K562 (cell line): ENCODE measurements at regions not wholly inside any gene's neighbourhood (a gene's known extent, or its start where the extent isn't known, plus 50 kb on each side); places are given as distances from the start of the nearest gene placed in this dataset.

Experiments
- ATAC-seq: fragments of 200-7000 bp; cut with Tn5 transposase; 3 replicates; pipeline ENCODE4 v1.9.1; 2020; ENCODE audit warnings: moderate library complexity
- BruUV-seq: library from RNA; stranded (reverse); fragments of 400-500 nt; replicated peaks from 2 replicates; lab custom pipeline; 2021; lab: Mats Ljungman, UMichigan
- CTCF ChIA-PET: fragments of 300-600 bp; formaldehyde crosslinking; extraction: SDS; loops from one replicate; lab custom pipeline; 2021; ENCODE audit warnings: low intra/inter-chr PET ratio; lab: Yijun Ruan, JAX
- POLR2A ChIA-PET: fragments of 300-600, 350-650 bp; sonication (Branson Sonifier 250); formaldehyde crosslinking; extraction: SDS; loops from one replicate; lab custom pipeline; 2021; ENCODE audit warnings: antibody characterized with exemption, inconsistent platforms; lab: Yijun Ruan, JAX
- DNase-seq, 4 experiments: peaks; one replicate each; pipeline versions ENCODE4 v3.0.0 to v3.0.0-alpha.2; 2011 to 2018; ENCODE audit warnings: low spot score in 3 of 4, mixed read lengths in 3 of 4; ENCODE audit errors: extremely low read depth in 1 of 4
- FAIRE-seq: peaks from 2 replicates; lab custom pipeline; 2011; peaks lifted over from hg19 to GRCh38; lab: Jason Lieb, UNC
- H2AFZ ChIP-seq: 2 replicates; pipeline ENCODE4 v1.6.0; 2011; ENCODE audit warnings: low read depth, low read length, control low read depth, inconsistent platforms
- H3K27ac ChIP-seq: fragments of 200-600 bp; 3 replicates; pipeline ENCODE4 v1.8.0; 2011; ENCODE audit warnings: low read depth, mild to moderate bottlenecking, control low read depth, inconsistent platforms, low read length, moderate library complexity, mixed read lengths; ENCODE audit errors: extremely low read depth
- H3K27me3 ChIP-seq, 2 experiments: fragments of 300-600 bp in 1 of 2; 2 replicates in 1 of 2; 3 replicates in 1 of 2; pipeline versions ENCODE4 v1.6.0 to v1.8.0; 2011; ENCODE audit warnings: inconsistent platforms in 2 of 2, low read length in 2 of 2, mild to moderate bottlenecking in 1 of 2, mixed read lengths in 1 of 2, moderate library complexity in 1 of 2; ENCODE audit not compliant: control insufficient read depth in 2 of 2, insufficient read depth in 2 of 2
- H3K36me3 ChIP-seq: fragments of 300-600 bp; 3 replicates; pipeline ENCODE4 v1.8.0; 2011; ENCODE audit warnings: mild to moderate bottlenecking, low read length, inconsistent platforms; ENCODE audit not compliant: control insufficient read depth, insufficient read depth
- H3K4me1 ChIP-seq, 2 experiments: fragments of 200-600 bp in 1 of 2; replicated peaks in 1 of 2; 2 replicates in 1 of 2; 3 replicates in 1 of 2; pipeline versions ENCODE4 v1.5.1 to v1.8.0; 2011; ENCODE audit warnings: inconsistent platforms in 2 of 2, low read length in 2 of 2, mild to moderate bottlenecking in 1 of 2, mixed read lengths in 1 of 2, moderate library complexity in 1 of 2; ENCODE audit not compliant: control insufficient read depth in 2 of 2, insufficient read depth in 2 of 2
- H3K4me2 ChIP-seq: 2 replicates; pipeline ENCODE4 v1.6.1; 2011; ENCODE audit warnings: low read length, control low read depth, inconsistent platforms, mixed read lengths; ENCODE audit not compliant: insufficient read depth
- H3K4me3 ChIP-seq: fragments of 200-600 bp; sonication (generic), shearing (Covaris generic); 2 replicates; pipeline ENCODE4 v1.5.1; 2016; ENCODE audit warnings: control low read depth, inconsistent platforms
- H3K79me2 ChIP-seq: fragments of 200-600 bp; 3 replicates; pipeline ENCODE4 v1.8.0; 2011; ENCODE audit warnings: low read length, inconsistent platforms; ENCODE audit not compliant: control insufficient read depth, insufficient read depth
- H3K9ac ChIP-seq, 2 experiments: 2 replicates each; pipeline versions ENCODE4 v1.6.0 to v1.6.1; 2011; ENCODE audit warnings: low read depth in 2 of 2, low read length in 2 of 2, control low read depth in 1 of 2, inconsistent platforms in 1 of 2, mild to moderate bottlenecking in 1 of 2, mixed read lengths in 1 of 2; ENCODE audit not compliant: insufficient read depth in 1 of 2
- H3K9me1 ChIP-seq: one replicate; pipeline ENCODE4 v1.6.0; 2011; ENCODE audit warnings: inconsistent platforms, mild to moderate bottlenecking, low read length, moderate library complexity; ENCODE audit not compliant: control insufficient read depth, insufficient read depth
- H3K9me3 ChIP-seq: replicated peaks from 2 replicates; pipeline ENCODE4 v1.5.1; 2011; ENCODE audit warnings: low read depth, low read length, inconsistent platforms; ENCODE audit not compliant: control insufficient read depth, insufficient read depth
- H4K20me1 ChIP-seq: replicated peaks from 2 replicates; pipeline ENCODE4 v1.6.1; 2011; ENCODE audit warnings: low read length, inconsistent platforms, mixed read lengths; ENCODE audit not compliant: control insufficient read depth, insufficient read depth
- CBFA2T3 ChIP-seq: fragments of 450-650 bp; IDR thresholded peaks from 2 replicates; pipeline ENCODE4 v1.6.1; 2017
- NCOR1 ChIP-seq: fragments of 450-650 bp; IDR thresholded peaks from 2 replicates; pipeline ENCODE4 v1.6.1; 2016; ENCODE audit warnings: mild to moderate bottlenecking, moderate library complexity
- NFIX ChIP-seq: fragments of 250-450 bp; sonication (Bioruptor Pico); IDR thresholded peaks from 2 replicates; pipeline ENCODE4 v1.4.0; 2020; ENCODE audit warnings: low read depth, mild to moderate bottlenecking, moderate library complexity
- NUFIP1 ChIP-seq: fragments of 450-650 bp; IDR thresholded peaks from 2 replicates; pipeline ENCODE4 v1.6.1; 2018; ENCODE audit not compliant: partially characterized antibody
- PHF21A ChIP-seq: fragments of 450-650 bp; IDR thresholded peaks from 2 replicates; pipeline ENCODE4 v1.6.1; 2017; ENCODE audit warnings: low read depth, borderline replicate concordance
- POLR2H ChIP-seq: IDR thresholded peaks from 2 replicates; pipeline ENCODE4 v1.6.1; 2016; ENCODE audit warnings: missing genetic modification characterization, low read depth, mild to moderate bottlenecking, control low read depth, missing compliant biosample characterization, moderate library complexity
- PRPF4 ChIP-seq: fragments of 200-400 bp; formaldehyde crosslinking; IDR thresholded peaks from one replicate; pipeline ENCODE4 v1.6.1; 2017; ENCODE audit warnings: low read length, low read depth, mild to moderate bottlenecking; ENCODE audit not compliant: insufficient read depth, poor library complexity, severe bottlenecking
- SMAD4 ChIP-seq: fragments of 250-450 bp; sonication (Bioruptor Pico); conservative IDR thresholded peaks from 2 replicates; pipeline ENCODE4 v1.8.0; 2021; ENCODE audit warnings: inconsistent platforms, mild to moderate bottlenecking, moderate library complexity
- SRSF9 ChIP-seq: fragments of 200-400 bp; formaldehyde crosslinking; IDR thresholded peaks from 2 replicates; pipeline ENCODE4 v1.6.1; 2017; ENCODE audit warnings: low read depth, low read length, borderline replicate concordance
- ZNF134 ChIP-seq: fragments of 250-450 bp; sonication (Bioruptor Pico); conservative IDR thresholded peaks from 2 replicates; pipeline ENCODE4 v1.4.0; 2020
- ZNF311 ChIP-seq: fragments of 250-450 bp; sonication (Bioruptor Pico); IDR thresholded peaks from 2 replicates; pipeline ENCODE4 v1.4.0; 2020; ENCODE audit warnings: mild to moderate bottlenecking, moderate library complexity
- ZNF75A ChIP-seq: fragments of 450-650 bp; formaldehyde crosslinking; IDR thresholded peaks from 2 replicates; pipeline ENCODE4 v1.4.0; 2020; ENCODE audit warnings: mild to moderate bottlenecking
- ZNF780A ChIP-seq: fragments of 250-450 bp; sonication (Bioruptor Pico); IDR thresholded peaks from 2 replicates; pipeline ENCODE4 v1.5.0; 2021; ENCODE audit warnings: mild to moderate bottlenecking
- WGBS: fragments of 100-300 bp; shearing (Covaris generic); methylation state at CpG from one replicate; pipeline ENCODE4 v1.1.6; 2016; ENCODE audit warnings: low coverage, mixed read lengths; ENCODE audit not compliant: insufficient coverage; ENCODE audit errors: missing lambda C conversion rate; 5-methylcytosine and 5-hydroxymethylcytosine counted together
- in situ Hi-C: fragments of 300-500 bp; cut with MboI; formaldehyde crosslinking; loops from 4 replicates; pipeline ENCODE4 v1.15.0; 2018; ENCODE audit warnings: inconsistent platforms, mixed read lengths
- intact Hi-C: fragments of 100-400 bp; cut with micrococcal nuclease; formaldehyde crosslinking; loops from 2 replicates; pipeline ENCODE4 v1.14.2; 2022
- TF ChIP-seq, protein P1 (sequence below), 3 experiments: IDR thresholded peaks in 2 of 3; conservative IDR thresholded peaks in 1 of 3; 2 replicates each; pipeline ENCODE4 v1.5.1; 2011 to 2012; ENCODE audit warnings: low read length in 3 of 3, mild to moderate bottlenecking in 3 of 3, control low read depth in 2 of 3, improper control_type of control experiment in 1 of 3, inconsistent platforms in 1 of 3, low read depth in 1 of 3, mixed read lengths in 1 of 3, moderate library complexity in 1 of 3; ENCODE audit not compliant: insufficient read depth in 2 of 3
- TF ChIP-seq, protein P2 (sequence below): IDR thresholded peaks from 2 replicates; pipeline ENCODE4 v1.6.1; 2014; ENCODE audit warnings: antibody characterized with exemption
- TF ChIP-seq, protein P3 (sequence below): fragments of 450-650 bp; IDR thresholded peaks from 2 replicates; pipeline ENCODE4 v1.6.1; 2016; ENCODE audit warnings: missing biosample characterization, missing genetic modification characterization

DNA sequence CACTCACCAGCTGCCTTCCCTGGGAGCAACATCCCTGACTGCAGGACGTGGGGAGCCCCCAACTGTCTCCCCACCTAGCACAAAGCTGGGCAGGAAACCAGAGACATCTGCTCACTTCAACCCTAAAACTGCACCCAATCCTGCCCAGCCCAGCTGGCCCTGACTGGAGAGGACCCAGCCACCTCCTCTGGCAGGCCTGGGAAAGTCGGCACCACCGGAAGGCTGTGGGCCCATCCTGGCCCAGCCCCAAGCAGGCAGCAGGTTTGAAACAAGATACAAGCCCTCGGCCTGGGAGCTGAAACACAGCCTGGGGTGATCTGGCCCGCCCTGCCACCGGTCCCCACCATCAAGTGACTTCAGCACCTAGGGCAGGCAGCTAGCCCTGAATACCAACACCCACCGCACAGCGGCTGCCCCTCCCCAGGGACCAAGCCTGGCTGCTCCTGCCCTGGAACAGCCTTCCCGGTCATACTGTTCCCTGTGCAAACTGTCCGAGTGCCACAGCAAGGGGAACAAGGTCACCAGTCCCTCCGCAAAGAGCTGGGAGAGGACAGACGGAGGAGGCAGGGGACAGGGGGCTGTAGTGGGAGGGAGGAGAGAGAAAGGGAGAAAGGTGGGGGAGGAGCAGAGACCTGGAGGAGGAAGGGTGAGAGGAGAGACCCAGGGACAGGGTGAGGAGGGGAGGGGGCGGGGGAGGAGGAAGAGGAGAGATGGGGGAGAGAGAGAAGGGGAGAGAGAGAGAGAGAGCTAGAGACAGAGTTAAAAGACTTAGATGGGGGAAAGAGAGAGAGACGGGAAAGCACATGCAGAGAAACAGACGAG is 115.7 kb downstream of the RFLNA start (continued):
- TF ChIP-seq PHF21A: no peak
- no peak for TF ChIP-seq ZNF311 (CRISPR knock-in tag)
- TF ChIP-seq ZNF75A: no peak
- TF ChIP-seq ZNF780A (CRISPR knock-in tag): no peak
- TF ChIP-seq NUFIP1: no peak
- TF ChIP-seq CBFA2T3: no peak
- no peak for TF ChIP-seq NFIX
- TF ChIP-seq SMAD4 (CRISPR knock-in tag): no peak
- no peak for TF ChIP-seq SRSF9

DNA sequence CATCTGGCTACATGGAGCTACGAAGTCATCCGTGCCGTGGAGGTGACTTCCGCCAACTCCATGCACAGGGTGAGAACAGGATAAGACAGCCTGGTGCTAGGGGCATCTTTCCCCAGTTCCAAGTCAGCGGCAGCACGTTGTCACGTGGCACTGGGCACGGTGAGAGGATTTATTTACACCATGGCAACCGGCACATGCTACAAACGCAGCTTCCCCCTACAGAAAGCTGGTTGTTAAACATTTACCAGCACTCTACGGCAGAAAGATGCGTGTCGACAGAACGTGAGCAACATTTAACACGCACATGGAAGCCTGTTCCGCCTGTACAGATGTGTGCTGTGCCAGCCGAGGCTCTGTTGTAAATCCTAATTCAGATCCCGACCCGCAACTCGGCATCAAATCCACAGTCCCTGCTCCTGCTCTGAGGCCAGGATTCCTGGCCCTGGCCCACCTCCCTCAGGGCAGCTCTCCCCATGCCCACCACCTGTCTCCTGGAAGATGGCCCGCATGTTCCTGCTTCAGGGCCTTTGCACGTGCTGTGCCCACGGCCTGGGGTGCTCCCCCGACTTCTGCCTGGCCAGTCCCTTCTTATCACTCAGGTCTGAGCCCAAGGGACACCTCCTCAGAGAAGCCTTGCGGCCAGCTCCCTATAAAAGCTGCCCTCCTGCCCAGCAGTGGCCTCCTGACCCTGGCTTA is 114.1 kb downstream of the RFLNA start:
- ATAC-seq: no peak
- TF ChIP-seq PRPF4 (no peak), ZNF134 (CRISPR knock-in tag) (no peak), POLR2H (tag) (no peak), NCOR1 (no peak)
- TF ChIP-seq, protein P1, sequence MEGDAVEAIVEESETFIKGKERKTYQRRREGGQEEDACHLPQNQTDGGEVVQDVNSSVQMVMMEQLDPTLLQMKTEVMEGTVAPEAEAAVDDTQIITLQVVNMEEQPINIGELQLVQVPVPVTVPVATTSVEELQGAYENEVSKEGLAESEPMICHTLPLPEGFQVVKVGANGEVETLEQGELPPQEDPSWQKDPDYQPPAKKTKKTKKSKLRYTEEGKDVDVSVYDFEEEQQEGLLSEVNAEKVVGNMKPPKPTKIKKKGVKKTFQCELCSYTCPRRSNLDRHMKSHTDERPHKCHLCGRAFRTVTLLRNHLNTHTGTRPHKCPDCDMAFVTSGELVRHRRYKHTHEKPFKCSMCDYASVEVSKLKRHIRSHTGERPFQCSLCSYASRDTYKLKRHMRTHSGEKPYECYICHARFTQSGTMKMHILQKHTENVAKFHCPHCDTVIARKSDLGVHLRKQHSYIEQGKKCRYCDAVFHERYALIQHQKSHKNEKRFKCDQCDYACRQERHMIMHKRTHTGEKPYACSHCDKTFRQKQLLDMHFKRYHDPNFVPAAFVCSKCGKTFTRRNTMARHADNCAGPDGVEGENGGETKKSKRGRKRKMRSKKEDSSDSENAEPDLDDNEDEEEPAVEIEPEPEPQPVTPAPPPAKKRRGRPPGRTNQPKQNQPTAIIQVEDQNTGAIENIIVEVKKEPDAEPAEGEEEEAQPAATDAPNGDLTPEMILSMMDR (IDR thresholded peaks at IDR 0.05 in 2 of 3, conservative IDR thresholded peaks at IDR 0.05 in 1 of 3; ENCODE audit: insufficient read depth in 2 of 3, low read depth in 1 of 3, low read length in 3 of 3): no peak
- TF ChIP-seq, protein P2, sequence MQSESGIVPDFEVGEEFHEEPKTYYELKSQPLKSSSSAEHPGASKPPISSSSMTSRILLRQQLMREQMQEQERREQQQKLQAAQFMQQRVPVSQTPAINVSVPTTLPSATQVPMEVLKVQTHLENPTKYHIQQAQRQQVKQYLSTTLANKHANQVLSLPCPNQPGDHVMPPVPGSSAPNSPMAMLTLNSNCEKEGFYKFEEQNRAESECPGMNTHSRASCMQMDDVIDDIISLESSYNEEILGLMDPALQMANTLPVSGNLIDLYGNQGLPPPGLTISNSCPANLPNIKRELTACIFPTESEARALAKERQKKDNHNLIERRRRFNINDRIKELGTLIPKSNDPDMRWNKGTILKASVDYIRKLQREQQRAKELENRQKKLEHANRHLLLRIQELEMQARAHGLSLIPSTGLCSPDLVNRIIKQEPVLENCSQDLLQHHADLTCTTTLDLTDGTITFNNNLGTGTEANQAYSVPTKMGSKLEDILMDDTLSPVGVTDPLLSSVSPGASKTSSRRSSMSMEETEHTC: no peak
- TF ChIP-seq, protein P3, sequence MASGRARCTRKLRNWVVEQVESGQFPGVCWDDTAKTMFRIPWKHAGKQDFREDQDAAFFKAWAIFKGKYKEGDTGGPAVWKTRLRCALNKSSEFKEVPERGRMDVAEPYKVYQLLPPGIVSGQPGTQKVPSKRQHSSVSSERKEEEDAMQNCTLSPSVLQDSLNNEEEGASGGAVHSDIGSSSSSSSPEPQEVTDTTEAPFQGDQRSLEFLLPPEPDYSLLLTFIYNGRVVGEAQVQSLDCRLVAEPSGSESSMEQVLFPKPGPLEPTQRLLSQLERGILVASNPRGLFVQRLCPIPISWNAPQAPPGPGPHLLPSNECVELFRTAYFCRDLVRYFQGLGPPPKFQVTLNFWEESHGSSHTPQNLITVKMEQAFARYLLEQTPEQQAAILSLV: no peak

More for the DNA sequence above, 114.1 kb downstream of the RFLNA start:
- CTCF ChIA-PET: no interaction called here
- Histone ChIP-seq H3K9ac (peak overlapping the region in 1 of 2 experiments; percentile 64; a peak in 1 of 4 replicates), H2AFZ (no peak overlapping the region), H3K79me2 (no peaks in the 10 kb centered on the region), H3K4me2 (no peak overlapping the region), H3K36me3 (peaks cover 16% of the 10 kb centered on the region; the same call in 2 of the 3 replicates), H3K27me3 (no peaks in the 10 kb centered on the region), H3K9me3 (no peaks in the 10 kb centered on the region), H3K4me1 (peaks cover 0 to 31% of the 10 kb centered on the region in 2 experiments; a peak in 2 of 5 replicates), H3K9me1 (no peaks in the 10 kb centered on the region), H4K20me1 (0 out of 2 replicates have a peak, but pooled peaks cover 6% of the 10 kb centered on the region), H3K27ac (no peak overlapping the region), H3K4me3 (no peak overlapping the region)
- in situ Hi-C loops: no loop called here
- POLR2A ChIA-PET: interaction anchor here (0.6 to 0.7 kb wide), 2 partner anchors 97 to 393 kb away, joined by 3 read pairs; no protein-coding TSS in a partner anchor
- intact Hi-C loops: no loop called here
- FAIRE-seq (no peak), DNase-seq (no peak)
- no TSS peak for BruUV-seq
- 94% methylated on average over 24 of the region's 25 CpGs for WGBS
